HG03159 (cell line): ENCODE measurements at regions not wholly inside any gene's neighbourhood (a gene's known extent, or its start where the extent isn't known, plus 50 kb on each side); places are given as distances from the start of the nearest gene placed in this dataset.

Experiments used
- ATAC-seq: cut with Tn5 transposase; IDR thresholded peaks from one replicate; pipeline ENCODE4 v1.9.1; 2021; ENCODE audit warnings: mild to moderate bottlenecking, moderate library complexity; ENCODE audit not compliant: unreplicated experiment

DNA sequence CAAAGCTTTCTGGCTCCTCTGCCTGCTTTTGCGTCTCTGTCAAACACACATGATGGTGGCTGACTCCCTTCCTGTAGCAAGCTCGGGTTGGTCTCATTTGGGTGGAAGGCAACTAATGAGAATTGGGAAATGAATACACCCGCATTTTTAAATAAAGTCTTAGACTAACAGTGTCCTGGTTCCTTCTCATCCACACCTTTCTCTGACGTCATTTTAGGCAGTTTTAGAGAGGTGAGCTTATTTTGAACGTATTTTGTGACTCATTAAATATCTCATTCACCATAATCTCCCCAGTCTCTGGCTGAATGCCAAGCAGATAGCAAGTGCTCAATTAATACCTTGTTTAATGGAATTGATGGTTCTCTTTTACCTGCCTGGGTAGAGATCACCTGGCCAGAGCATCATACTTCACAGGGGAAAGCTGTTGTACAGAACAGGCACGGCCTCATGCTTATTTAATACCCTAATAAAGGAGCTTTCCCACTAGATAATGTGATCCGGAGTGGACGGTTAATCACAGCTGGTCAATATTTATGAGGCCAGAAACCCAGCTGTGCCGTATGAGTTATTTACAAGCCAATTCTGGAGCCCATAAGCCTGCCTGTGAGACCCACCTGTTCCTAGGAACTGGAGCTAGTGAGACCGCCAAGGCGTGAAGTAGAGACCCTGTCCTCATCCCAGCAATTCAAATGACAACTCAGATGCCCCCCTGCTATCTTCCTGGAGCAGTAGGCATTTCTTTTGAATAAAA, 149.7 kb upstream of the PROK2 start:
- no peak for ATAC-seq

DNA sequence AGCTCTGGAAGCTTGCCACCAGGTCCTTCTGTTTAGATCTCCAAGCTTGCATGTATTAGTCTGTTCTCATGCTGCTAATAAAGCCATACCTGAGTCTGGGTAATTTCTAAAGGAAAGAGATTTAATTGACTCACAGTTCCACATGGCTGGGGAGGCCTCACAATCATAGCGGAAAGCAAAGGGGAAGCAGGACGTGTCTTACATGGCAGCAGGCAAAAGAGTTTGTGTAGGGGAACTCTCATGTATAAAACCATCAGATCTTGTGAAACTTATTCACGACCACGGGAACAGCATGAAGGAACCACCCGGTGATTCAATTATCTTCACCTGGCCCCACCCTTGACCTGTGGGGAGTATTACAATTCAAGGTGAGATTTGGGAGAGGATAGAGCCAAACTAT, 147.0 kb upstream of the PROK2 start:
- peak; percentile 48 for ATAC-seq

DNA sequence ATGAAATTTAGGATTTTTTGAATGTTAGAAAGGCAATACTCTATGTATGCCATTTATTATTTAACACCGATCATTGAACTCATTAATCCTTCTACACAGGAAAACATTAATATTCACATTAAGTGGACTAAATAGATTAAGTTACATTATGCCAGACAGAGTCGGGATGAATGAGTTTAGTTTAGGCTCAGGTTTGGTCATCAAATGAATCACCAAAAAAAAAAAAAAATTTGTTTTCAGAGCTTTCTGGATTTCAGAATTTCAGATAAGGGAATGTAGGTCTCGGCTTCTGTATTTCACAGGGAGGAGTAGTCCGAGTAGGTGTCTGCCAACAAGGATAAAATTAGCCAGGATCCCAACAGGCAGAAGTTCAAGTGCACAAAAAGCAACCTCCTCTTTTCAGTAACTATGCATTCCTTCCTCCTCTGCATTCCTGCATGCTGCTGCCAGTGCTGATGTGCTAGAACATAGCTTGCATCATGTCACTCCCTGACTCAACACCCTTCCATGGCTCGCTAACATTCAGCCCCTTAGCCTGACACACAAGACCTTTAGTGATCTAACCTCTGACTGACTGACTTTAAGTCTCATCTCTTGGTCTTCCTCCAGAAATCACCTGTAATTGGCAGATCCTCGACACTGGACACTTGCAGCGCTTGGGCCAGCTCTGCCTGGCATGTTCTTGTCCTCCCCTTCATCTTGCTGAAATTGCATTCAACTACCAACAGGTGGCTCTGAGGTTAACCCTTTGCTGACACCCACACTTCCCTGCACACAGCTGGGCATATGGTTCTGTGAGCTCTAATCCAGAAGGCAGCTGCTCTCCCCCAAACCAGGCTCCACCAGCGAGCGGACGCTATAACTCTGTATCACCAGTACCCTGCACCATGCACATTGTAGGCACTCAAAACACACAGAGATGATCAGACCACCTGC, 145.4 kb upstream of the PROK2 start:
- ATAC-seq = no peak

DNA sequence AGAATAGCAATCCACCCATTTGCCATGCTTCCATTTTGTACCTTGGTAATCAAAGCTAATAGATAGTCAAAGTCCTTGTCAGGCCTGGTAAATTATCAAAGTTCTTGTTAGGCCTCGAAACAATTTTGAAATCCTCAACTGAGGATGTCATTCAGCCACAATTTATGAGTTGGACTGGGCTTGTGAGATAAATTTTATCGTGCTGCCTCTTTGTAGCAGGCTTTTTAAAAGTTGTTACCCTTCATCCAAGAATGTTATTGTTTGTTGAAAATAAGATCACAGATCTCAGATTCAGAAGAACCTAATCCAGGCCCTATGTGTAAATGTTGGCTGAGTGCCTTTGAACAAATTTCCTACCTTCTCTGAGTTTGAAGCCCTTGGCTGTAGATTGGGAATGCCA, 143.3 kb upstream of the PROK2 start:
- no peak for ATAC-seq

DNA sequence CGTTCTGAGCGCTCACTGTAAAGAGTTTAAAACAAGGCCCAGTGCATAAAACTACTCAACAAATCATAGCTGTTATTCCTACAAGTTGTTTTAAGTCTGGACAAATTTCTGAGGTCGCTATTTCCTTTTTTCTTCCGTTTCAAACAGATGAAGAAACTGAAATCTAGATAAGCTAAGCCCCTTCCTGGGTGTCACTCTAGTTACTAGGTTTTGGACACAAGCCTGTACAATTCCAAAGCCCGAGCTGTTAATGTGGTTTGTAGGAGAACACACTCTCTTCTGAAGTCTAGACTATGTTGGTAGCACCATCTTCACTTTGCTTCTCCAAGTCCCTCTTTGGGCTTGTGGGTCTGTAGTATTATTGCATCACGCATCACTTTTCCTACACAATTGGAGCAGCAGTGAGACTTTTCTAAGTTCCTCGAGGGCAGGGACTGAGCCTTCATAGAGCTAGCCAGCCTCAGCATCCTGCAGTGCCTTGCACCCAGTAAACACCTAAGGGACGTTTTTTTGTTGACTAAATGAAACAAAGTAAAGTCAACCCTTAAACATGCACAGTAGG, 142.6 kb upstream of the PROK2 start:
- ATAC-seq = no peak

DNA sequence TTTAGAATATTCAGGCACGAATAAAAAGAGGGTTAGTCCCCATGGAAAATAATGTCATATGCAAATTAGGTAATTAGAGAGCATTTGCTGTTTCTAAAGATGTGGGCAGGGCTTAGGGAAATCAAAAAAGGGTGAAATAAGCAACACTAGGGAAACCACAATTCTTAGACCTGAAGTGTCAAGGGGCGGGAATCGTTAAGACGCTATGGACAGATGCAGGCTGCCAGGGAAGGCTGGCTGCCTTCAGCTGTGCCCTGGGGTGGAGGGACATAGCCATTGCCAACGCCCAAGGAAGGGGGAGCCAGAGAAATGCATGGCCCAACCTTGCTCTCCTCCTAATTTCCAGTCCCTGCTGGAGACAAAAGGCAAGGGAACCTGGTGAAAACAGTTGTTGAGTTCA, 141.7 kb upstream of the PROK2 start:
- peak; percentile 22 for ATAC-seq

DNA sequence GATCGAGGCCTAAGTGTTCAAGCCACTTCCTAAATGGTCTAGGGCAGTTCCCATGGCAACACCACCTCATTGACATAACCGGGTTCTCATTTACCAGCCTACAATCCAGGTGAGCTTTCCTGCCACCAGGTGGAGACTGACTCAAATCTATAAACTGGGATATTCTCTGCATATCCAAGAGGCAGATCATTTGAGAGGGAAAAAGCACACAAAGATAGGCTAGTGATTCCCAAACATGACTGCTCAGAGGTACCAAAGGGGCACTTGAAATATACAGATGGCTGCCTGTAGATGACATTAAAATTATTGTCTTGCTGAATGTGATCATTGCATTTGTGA, 141.3 kb upstream of the PROK2 start:
- peak; percentile 42 for ATAC-seq

DNA sequence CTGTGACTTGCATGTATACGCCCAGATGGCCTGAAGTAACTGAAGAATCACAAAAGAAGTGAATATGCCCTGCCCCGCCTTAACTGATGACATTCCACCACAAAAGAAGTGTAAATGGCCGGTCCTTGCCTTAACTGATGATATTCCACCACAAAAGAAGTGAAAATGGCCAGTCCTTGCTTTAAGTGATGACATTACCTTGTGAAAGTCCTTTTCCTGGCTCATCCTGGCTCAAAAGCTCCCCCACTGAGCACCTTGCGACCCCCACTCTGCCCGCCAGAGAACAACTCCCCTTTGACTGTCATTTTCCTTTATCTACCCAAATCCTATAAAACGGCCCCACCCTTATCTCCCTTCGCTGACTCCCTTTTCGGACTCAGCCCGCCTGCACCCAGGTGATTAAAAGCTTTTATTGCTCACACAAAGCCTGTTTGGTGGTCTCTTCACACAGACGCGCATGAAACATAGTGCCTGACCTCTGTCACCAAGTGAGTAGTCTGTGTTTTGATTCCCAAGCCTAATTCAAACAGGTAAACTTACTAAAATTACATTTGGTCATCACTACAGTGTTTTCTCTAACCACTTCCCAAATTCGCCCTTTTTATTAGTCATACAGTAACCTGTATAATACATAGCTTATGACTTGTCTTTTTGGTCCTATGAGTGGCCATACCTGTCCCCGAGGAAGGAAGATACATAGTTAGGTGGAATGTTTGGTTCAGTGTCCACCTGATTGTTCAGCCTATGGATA, 140.7 kb upstream of the PROK2 start:
- ATAC-seq = peak; percentile 52

DNA sequence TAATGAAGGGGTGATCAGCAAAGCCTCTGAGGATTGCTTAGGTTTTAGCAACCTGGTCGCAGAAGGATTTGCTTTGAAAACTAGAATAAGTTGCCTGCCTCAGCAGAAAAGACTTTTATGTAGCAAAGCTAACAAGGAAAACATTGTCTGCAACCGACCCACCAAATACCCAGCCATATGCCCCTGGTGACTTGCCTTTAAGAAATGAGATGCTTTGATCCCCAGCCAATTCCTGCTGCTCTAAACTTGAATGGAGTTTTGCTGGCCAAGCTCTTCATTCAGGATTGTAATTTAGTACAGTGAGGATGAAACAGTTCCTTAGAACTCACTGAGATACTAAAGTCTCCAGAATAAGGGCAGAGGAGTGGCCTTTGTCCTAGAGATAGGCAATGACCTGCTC, 139.8 kb upstream of the PROK2 start:
- no peak for ATAC-seq

DNA sequence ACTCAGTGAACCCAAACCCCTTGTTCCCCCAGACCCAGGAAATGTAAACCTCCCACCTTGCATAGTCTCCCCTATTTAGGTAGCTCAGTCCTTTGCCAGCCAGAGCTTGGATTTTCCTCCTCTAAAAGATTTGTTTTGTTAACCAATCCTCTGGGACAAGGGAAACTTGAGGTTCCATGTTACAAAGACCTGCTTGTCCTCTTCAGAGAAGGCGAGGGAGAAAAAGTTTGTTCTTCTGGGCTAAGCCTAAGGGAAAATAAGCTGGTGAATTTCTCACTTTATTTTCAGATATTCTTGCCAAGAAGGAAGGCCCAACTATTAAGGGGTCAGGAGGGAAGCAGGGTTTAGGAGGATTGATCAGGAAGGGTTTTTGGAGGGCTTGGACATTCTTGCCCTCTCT, 136.1 kb upstream of the PROK2 start:
- ATAC-seq = no peak

DNA sequence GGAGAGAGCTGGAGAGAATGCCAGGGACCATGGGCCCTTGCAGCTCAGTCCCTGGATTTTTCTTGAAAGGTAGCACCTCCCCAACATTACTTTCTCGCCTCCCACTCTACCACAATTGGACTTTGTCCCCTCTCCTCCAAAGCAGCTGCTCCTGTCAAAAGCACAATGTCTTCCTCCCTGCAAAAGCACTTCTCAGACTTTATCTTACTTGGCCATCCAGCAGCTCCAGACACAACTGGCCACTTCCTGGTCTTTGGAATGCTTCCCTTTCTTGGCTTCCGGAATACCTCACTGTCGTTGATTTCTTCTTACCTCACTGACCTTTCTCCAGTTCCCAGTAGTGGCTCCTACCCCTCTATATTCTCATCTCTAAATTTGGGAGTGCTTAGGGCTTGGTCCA, 134.6 kb upstream of the PROK2 start:
- no peak for ATAC-seq

DNA sequence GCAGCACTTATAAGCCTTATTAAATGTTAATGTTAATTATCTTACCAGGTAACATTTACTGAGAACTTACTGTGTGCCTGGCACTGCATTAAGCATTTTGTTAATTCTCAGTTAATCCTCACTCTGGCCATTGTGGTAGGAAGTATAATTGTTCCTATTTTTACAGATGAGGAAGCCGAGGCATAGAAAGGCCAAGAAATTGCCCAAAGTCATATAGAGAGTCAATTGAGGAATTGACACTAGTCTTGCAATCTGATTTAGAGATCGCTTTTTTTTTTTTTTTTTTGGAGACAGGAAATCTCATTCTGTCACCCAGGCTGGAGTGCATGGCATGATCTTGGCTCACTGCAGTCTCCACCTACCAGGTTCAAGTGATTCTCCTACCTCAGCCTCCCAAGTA, 132.6 kb upstream of the PROK2 start:
- ATAC-seq = no peak

DNA sequence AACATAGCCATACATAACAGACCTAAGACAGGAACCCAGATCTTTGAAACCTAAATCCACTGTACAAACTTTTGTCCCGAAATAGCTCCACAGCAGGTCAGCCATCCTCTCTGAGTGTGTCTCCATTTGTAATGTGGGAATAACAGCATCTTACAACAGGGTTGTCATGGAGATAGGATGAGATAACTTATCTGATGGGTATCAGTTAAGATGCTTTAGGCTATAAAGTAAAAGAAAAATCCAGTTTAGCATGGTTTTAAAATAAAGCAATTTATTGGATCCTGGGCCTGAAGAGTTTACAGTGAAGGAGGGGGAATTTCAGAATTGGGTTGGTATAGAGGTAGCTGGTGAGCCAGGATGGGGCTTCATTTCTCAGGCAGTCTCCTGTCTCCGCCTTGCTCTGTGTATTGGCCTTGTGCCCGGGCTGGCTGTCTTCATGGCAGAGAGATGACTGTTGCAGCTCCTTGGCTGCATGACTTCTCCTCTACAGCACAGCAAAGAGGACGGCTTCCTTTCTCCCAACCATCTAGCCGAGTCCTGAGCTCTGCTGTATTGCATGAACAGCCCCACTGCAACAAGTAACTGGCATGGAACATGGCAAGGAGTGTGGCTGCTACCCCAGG, 131.9 kb upstream of the PROK2 start:
- ATAC-seq = no peak

DNA sequence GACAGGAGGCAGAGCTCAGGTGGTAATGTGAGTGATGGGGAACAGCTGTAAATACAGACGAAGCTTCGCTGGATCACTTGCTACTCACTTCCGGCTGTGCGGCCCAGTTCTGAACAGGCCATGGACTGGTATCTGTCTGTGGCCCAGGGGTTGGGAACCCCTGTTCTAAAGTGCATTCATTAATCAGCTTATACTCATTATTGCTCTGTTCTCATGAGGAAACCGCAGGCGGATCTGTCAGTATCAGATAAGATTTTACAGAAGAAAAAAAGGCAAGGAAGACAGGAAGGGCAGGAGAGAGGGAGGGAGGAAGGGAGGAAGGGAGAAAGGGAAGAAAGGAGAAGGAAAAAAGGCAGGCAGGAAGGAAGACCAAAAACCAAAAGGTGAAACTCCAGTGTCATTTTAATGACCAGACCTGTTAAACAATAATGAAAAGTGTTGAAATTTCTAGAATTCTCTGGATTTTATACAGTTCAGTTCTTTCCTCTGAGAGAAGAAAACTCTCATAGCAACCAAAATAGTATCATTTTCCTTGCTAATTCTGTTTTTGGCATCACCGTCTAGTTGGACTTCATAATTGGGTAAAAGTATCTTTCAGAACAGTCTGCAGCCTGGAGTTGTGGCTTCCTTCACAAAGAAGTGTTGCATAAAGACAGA, 128.0 kb upstream of the PROK2 start:
- no peak for ATAC-seq

DNA sequence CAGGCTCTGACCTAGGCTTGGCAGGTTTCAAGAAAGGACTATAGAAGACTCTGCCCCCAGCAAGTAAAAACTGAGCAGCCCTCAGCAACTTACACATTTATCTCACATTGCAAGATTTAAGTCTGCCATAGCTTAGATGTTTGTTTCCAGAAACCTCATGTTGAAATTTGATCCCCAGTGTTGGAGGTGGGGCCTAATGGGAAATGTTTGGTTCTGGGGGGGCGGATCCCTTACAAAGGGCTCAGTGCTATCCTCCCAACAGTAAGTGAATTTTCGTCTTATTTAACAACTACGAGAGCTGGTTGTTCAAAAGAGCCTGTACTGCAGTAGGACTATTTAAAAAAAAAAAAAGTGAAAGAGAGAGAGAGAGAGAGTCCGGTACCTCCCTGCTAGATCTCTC, 125.2 kb upstream of the PROK2 start:
- ATAC-seq = no peak

DNA sequence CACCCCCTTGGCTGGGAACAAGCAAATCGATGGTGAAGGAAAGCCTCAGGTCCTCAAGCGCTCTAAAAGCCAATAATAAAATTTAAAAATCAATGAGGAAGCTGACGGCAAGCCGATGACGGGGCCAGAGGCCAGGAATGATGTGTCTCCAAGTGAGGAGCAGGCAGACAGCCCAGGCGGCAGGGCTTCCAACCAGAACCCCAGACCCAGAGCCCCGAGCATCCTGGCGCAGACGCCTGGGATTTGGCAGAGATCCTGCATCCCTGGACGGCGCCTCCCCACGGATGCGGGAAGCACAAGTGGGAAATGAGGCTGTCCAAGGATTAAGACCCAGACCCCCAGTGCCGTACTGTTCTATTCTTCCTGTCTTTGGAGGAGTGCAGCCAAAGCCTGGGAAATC, 123.0 kb upstream of the PROK2 start:
- ATAC-seq = no peak

DNA sequence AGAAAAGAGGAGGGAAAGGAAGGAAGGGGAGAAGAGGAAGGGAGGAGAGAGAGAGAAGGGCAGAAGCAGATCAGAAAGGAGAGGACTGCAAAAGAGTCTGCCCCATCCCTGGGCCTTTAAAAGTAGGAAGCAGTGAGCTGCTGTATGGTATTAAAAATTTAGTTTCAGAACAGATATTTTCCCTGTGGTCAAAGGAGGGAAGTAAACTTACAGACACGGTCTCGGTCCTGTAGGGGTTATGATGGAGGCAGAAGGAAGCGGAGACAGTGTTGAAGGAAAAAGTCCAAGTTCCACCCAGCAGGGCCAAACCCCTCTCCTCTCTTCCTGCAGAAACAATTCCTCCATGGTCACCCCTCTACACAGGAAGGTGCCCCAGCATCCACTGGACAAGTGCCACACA, 122.0 kb upstream of the PROK2 start:
- no peak for ATAC-seq

DNA sequence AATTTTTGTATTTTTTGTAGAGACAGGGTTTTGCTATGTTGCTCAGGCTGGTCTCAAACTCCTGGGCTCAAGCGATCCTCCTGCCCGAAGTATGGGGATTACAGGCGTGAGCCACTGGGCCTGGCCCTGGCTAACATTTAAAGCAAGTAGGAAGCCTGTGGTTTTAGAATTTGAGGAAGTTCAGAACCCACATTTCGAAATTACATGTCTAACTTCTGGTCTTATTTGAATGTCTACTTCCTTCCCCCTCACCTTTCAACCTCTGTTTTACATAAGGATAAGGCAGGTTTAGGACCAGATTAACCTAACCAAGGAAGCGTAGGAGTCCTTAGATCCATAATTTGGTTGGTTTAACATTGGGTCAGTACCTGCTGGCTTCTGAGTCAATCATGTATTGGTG, 120.5 kb upstream of the PROK2 start:
- peak; percentile 76 for ATAC-seq

DNA sequence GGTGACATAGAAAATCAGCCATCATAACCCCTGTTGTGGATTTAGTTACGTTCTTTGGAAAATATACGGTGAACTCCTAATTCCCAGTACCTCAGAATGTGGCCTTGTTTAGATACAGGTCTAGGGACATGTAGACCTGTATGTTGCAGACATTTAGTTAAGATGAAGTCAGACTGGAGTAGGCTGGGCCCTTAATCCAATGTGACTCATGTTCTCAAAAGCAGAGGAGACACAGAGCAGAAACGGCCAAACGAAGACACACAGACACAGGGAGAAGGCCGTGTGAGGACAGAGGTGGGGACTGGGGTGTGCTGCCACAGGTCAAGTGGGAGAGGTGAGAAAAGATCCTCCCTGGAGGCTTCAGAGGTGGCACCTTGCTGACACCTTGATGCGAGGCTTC, 119.0 kb upstream of the PROK2 start:
- no peak for ATAC-seq

DNA sequence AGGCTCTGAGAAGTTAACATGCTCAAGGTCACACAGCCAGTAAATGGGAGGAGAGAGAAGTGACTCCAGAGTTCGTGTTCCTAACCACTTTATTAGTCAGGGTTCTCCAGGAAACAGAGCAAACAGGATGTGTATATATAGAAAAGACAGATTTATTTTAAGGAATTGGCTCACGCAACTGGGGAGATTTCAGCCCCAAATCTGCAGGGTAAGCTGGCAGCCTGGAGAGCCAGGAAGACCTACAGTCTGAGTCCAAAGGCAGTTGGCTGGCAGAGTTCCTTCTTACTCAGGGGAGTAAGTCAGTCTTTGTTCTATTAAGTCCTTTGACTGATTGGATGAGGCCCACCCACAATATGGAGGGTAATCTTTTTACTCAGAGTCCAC, 118.2 kb upstream of the PROK2 start:
- ATAC-seq = no peak
